ENCODE measurements at regions not wholly inside any gene's neighbourhood (a gene's known extent, or its start where the extent isn't known, plus 50 kb on each side); places are given as distances from the start of the nearest gene placed in this dataset.

- TF ChIP-seq, protein P1, sequence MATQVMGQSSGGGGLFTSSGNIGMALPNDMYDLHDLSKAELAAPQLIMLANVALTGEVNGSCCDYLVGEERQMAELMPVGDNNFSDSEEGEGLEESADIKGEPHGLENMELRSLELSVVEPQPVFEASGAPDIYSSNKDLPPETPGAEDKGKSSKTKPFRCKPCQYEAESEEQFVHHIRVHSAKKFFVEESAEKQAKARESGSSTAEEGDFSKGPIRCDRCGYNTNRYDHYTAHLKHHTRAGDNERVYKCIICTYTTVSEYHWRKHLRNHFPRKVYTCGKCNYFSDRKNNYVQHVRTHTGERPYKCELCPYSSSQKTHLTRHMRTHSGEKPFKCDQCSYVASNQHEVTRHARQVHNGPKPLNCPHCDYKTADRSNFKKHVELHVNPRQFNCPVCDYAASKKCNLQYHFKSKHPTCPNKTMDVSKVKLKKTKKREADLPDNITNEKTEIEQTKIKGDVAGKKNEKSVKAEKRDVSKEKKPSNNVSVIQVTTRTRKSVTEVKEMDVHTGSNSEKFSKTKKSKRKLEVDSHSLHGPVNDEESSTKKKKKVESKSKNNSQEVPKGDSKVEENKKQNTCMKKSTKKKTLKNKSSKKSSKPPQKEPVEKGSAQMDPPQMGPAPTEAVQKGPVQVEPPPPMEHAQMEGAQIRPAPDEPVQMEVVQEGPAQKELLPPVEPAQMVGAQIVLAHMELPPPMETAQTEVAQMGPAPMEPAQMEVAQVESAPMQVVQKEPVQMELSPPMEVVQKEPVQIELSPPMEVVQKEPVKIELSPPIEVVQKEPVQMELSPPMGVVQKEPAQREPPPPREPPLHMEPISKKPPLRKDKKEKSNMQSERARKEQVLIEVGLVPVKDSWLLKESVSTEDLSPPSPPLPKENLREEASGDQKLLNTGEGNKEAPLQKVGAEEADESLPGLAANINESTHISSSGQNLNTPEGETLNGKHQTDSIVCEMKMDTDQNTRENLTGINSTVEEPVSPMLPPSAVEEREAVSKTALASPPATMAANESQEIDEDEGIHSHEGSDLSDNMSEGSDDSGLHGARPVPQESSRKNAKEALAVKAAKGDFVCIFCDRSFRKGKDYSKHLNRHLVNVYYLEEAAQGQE (IDR thresholded peaks at IDR 0.05; ENCODE audit: borderline replicate concordance), result no peak
- TF ChIP-seq, protein P1 (CRISPR knock-in tag; IDR thresholded peaks at IDR 0.05; ENCODE audit: low read depth), result no peak
- TF ChIP-seq KLF16 (IDR thresholded peaks at IDR 0.05), result no peak
Observed at GRCh38 chr3:23127196-23127595, 75.9 kb upstream of the UBE2E2 start (continued).

- no peak overlapping the region for H3K4me2 ChIP-seq (ENCODE audit: insufficient read depth, low read length)
- no peaks in the 10 kb centered on the region for H3K79me2 ChIP-seq (ENCODE audit: control insufficient read depth, insufficient read depth, low read length)
- H3K9ac ChIP-seq (ENCODE audit: insufficient read depth in 1 of 2, low read depth in 2 of 2, low read length in 2 of 2), result no peak overlapping the region
- no TSS peak for BruUV-seq (replicated peaks)
- no peaks in the 10 kb centered on the region for H3K9me1 ChIP-seq (ENCODE audit: control insufficient read depth, insufficient read depth, low read length)
- peaks cover 2% of the 10 kb centered on the region; the same call in 1 of the 2 replicates for H3K9me3 ChIP-seq (replicated peaks; ENCODE audit: control insufficient read depth, insufficient read depth, low read depth, low read length)
- no peak for FAIRE-seq
- TF ChIP-seq ZNF143 (CRISPR knock-in tag; IDR thresholded peaks at IDR 0.05), result no peak
- TF ChIP-seq, protein P2, sequence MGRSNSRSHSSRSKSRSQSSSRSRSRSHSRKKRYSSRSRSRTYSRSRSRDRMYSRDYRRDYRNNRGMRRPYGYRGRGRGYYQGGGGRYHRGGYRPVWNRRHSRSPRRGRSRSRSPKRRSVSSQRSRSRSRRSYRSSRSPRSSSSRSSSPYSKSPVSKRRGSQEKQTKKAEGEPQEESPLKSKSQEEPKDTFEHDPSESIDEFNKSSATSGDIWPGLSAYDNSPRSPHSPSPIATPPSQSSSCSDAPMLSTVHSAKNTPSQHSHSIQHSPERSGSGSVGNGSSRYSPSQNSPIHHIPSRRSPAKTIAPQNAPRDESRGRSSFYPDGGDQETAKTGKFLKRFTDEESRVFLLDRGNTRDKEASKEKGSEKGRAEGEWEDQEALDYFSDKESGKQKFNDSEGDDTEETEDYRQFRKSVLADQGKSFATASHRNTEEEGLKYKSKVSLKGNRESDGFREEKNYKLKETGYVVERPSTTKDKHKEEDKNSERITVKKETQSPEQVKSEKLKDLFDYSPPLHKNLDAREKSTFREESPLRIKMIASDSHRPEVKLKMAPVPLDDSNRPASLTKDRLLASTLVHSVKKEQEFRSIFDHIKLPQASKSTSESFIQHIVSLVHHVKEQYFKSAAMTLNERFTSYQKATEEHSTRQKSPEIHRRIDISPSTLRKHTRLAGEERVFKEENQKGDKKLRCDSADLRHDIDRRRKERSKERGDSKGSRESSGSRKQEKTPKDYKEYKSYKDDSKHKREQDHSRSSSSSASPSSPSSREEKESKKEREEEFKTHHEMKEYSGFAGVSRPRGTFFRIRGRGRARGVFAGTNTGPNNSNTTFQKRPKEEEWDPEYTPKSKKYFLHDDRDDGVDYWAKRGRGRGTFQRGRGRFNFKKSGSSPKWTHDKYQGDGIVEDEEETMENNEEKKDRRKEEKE (IDR thresholded peaks at IDR 0.05; ENCODE audit: borderline replicate concordance in 1 of 2, control insufficient read depth in 1 of 2, low read depth in 2 of 2, low read length in 1 of 2), result no peak
- no peak for TF ChIP-seq TEAD1 (CRISPR knock-in tag; IDR thresholded peaks at IDR 0.05)
- TF ChIP-seq RBM14 (IDR thresholded peaks at IDR 0.05; ENCODE audit: borderline replicate concordance, insufficient read depth, low read depth, low read length), result no peak
- TF ChIP-seq, protein P3, sequence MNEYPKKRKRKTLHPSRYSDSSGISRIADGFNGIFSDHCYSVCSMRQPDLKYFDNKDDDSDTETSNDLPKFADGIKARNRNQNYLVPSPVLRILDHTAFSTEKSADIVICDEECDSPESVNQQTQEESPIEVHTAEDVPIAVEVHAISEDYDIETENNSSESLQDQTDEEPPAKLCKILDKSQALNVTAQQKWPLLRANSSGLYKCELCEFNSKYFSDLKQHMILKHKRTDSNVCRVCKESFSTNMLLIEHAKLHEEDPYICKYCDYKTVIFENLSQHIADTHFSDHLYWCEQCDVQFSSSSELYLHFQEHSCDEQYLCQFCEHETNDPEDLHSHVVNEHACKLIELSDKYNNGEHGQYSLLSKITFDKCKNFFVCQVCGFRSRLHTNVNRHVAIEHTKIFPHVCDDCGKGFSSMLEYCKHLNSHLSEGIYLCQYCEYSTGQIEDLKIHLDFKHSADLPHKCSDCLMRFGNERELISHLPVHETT (CRISPR knock-in tag; conservative IDR thresholded peaks at IDR 0.05 in 1 of 2, IDR thresholded peaks at IDR 0.05 in 1 of 2), result no peak
- H3K36me3 ChIP-seq (ENCODE audit: control insufficient read depth, insufficient read depth, low read length), result no peaks in the 10 kb centered on the region
- no peak overlapping the region for H3K4me3 ChIP-seq
- H3K27me3 ChIP-seq (ENCODE audit: control insufficient read depth in 2 of 2, insufficient read depth in 2 of 2, low read length in 2 of 2), result no peaks in the 10 kb centered on the region
- no peak overlapping the region for H2AFZ ChIP-seq (ENCODE audit: low read depth, low read length)
- ChIA-PET POLR2A (no interaction called here), CTCF (ENCODE audit: low intra/inter-chr PET ratio) (no interaction called here)
- in situ Hi-C loops (cut with MboI) (no loop called here), intact Hi-C loops (cut with micrococcal nuclease) (no loop called here)
- no peaks in the 10 kb centered on the region for H4K20me1 ChIP-seq (replicated peaks; ENCODE audit: control insufficient read depth, insufficient read depth, low read length)
- no peaks in the 10 kb centered on the region for H3K4me1 ChIP-seq (replicated peaks in 1 of 2; ENCODE audit: control insufficient read depth in 2 of 2, insufficient read depth in 2 of 2, low read length in 2 of 2)
- ATAC-seq, result no peak
- no peak overlapping the region for H3K27ac ChIP-seq (ENCODE audit: extremely low read depth, low read depth, low read length)
- no peak for DNase-seq (ENCODE audit: extremely low read depth in 1 of 4, low spot score in 3 of 4)
- 2% methylated on average over 2 of the region's 2 CpGs for WGBS (ENCODE audit: insufficient coverage, low coverage, missing lambda C conversion rate)
Observed at GRCh38 chr3:23128655-23129054, 74.5 kb upstream of the UBE2E2 start.
